DND-41 (cell line): ENCODE measurements at regions not wholly inside any gene's neighbourhood (a gene's known extent, or its start where the extent isn't known, plus 50 kb on each side); places are given as distances from the start of the nearest gene placed in this dataset.

ENCODE experiments used
- ATAC-seq: fragments of 200-7000 bp; cut with Tn5 transposase; 3 replicates; pipeline ENCODE4 v1.9.1; 2021; ENCODE audit warnings: low read depth; ENCODE audit not compliant: insufficient read depth
- DNase-seq: peaks from one replicate; pipeline ENCODE4 v3.0.0-alpha.2; 2020
- H2AFZ ChIP-seq: 2 replicates; pipeline ENCODE4 v1.6.0; 2012; ENCODE audit warnings: low read depth, low read length
- H3K27ac ChIP-seq: 2 replicates; pipeline ENCODE4 v1.5.1; 2012; ENCODE audit warnings: low read length, inconsistent platforms
- H3K27me3 ChIP-seq: fragments of 200-600 bp; sonication (generic); 2 replicates; pipeline ENCODE4 v1.6.0; 2012; ENCODE audit warnings: low read length, mild to moderate bottlenecking, inconsistent platforms; ENCODE audit not compliant: insufficient read depth, poor library complexity
- H3K36me3 ChIP-seq: 2 replicates; pipeline ENCODE4 v1.5.1; 2012; ENCODE audit warnings: low read length, inconsistent platforms; ENCODE audit not compliant: insufficient read depth
- H3K4me1 ChIP-seq: 2 replicates; pipeline ENCODE4 v1.5.1; 2012; ENCODE audit warnings: mild to moderate bottlenecking, low read length; ENCODE audit not compliant: insufficient read depth
- H3K4me2 ChIP-seq: 2 replicates; pipeline ENCODE4 v1.6.0; 2012; ENCODE audit warnings: mild to moderate bottlenecking, moderate library complexity, low read length, inconsistent platforms; ENCODE audit not compliant: insufficient read depth
- H3K4me3 ChIP-seq, 2 experiments: fragments of 200-600 bp in 1 of 2; shearing (Covaris generic) in 1 of 2; 2 replicates each; pipeline ENCODE4 v1.5.1; 2012 to 2016; ENCODE audit warnings: inconsistent platforms in 2 of 2, low read length in 2 of 2, mild to moderate bottlenecking in 2 of 2, low read depth in 1 of 2, moderate library complexity in 1 of 2
- H3K79me2 ChIP-seq: 2 replicates; pipeline ENCODE4 v1.6.0; 2012; ENCODE audit warnings: low read length, inconsistent platforms; ENCODE audit not compliant: insufficient read depth
- H3K9ac ChIP-seq: 2 replicates; pipeline ENCODE4 v1.6.0; 2012; ENCODE audit warnings: low read depth, mild to moderate bottlenecking, inconsistent platforms, low read length, moderate library complexity
- H3K9me3 ChIP-seq: 2 replicates; pipeline ENCODE4 v1.5.1; 2012; ENCODE audit warnings: low read length, moderate library complexity, mild to moderate bottlenecking, inconsistent platforms; ENCODE audit not compliant: insufficient read depth, severe bottlenecking
- H4K20me1 ChIP-seq: 2 replicates; pipeline ENCODE4 v1.6.0; 2012; ENCODE audit warnings: low read length; ENCODE audit not compliant: insufficient read depth
- EZH2 ChIP-seq: IDR thresholded peaks from 3 replicates; pipeline ENCODE4 v1.6.1; 2012; ENCODE audit warnings: borderline replicate concordance, low read depth, mild to moderate bottlenecking, moderate library complexity, low read length, inconsistent platforms; ENCODE audit not compliant: severe bottlenecking
- TF ChIP-seq, protein P1 (sequence below): IDR thresholded peaks from 2 replicates; pipeline ENCODE4 v1.5.1; 2012; ENCODE audit warnings: borderline replicate concordance, low read length, moderate library complexity, mild to moderate bottlenecking; ENCODE audit not compliant: poor library complexity, severe bottlenecking; ENCODE audit errors: extremely low read depth

DNA sequence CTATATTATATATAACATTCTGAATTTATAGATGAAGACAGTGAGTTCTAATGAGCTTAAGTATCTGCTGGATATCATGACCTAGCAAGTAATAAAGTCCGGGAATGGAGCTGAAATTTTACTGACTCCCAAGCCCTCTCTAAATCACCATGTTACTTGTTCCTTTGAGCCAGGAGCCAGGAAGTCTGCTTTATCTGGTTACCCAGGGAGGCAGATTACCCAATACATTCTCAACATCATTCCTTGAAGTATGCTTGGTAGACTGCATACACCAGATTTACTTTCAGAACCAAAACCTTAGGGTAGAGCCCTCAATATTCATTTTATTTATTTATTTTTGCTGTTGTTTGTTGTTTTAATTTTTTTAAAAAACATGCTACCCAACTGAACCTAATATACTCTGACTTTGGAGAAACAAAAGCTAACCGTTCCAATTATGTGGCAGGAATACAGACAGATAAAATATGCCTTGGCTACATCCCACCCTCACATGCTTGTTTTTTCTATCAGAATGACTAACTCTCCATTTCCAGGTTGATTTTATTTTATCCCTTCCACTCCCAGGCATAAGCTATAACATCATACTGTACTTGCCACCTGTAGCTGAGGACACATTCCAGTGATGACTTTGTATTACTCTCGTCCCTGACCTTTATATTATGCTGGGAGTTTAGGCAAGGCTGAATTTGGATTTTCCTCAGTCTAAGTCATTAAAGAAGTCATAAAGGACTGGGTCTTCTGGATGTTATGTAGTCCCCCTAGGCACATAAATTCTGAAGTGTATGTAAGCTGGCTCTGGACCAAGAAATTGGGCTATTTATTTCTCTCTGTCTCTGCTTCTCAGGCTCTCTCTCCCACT lies 82.0 kb downstream of the YIPF5 start:
- H3K9ac ChIP-seq = no peak overlapping the region
- H2AFZ ChIP-seq = no peak overlapping the region
- peaks cover 24% of the 10 kb centered on the region for H3K27me3 ChIP-seq
- ATAC-seq (no peak), DNase-seq (no peak)
- no peaks in the 10 kb centered on the region for H3K36me3 ChIP-seq
- H3K4me3 ChIP-seq = no peak overlapping the region
- no peak overlapping the region for H3K27ac ChIP-seq
- no peaks in the 10 kb centered on the region for H4K20me1 ChIP-seq
- H3K4me2 ChIP-seq = no peak overlapping the region
- no peaks in the 10 kb centered on the region for H3K4me1 ChIP-seq
- H3K79me2 ChIP-seq = no peaks in the 10 kb centered on the region
- TF ChIP-seq, protein P1, sequence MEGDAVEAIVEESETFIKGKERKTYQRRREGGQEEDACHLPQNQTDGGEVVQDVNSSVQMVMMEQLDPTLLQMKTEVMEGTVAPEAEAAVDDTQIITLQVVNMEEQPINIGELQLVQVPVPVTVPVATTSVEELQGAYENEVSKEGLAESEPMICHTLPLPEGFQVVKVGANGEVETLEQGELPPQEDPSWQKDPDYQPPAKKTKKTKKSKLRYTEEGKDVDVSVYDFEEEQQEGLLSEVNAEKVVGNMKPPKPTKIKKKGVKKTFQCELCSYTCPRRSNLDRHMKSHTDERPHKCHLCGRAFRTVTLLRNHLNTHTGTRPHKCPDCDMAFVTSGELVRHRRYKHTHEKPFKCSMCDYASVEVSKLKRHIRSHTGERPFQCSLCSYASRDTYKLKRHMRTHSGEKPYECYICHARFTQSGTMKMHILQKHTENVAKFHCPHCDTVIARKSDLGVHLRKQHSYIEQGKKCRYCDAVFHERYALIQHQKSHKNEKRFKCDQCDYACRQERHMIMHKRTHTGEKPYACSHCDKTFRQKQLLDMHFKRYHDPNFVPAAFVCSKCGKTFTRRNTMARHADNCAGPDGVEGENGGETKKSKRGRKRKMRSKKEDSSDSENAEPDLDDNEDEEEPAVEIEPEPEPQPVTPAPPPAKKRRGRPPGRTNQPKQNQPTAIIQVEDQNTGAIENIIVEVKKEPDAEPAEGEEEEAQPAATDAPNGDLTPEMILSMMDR = no peak
- TF ChIP-seq EZH2 = no peak
- no peaks in the 10 kb centered on the region for H3K9me3 ChIP-seq

DNA sequence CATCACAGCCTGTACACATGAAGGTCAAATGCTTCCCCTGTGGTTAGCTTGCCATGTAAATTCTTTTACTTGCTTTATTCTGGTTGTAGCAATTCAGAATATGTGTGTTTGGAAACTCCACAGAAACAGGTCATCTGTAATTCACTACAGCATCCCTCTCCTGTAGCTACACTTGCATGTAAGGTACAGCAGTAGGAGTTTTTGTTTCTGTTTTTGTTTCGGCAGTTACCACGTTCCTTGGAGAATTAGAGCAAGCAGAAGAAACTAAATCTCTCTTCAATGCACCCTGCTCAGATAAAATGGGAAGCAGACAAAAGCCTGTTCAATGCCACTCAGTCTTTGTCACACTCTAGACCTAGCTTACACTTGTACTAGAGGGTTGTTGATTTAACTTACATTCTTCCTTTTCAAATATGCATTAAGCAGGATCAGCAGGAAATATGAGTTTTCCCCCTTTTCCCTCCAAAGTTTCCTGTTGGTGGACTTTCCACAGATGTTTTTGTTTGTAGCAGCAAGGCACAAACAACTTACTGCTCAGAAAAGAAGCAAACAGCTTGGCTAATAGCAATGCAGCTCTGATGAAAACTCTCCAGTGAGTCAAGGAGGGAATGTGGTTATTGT lies 80.9 kb downstream of the YIPF5 start:
- Histone ChIP-seq H3K27me3 (peaks cover 19% of the 10 kb centered on the region), H3K4me2 (no peak overlapping the region), H3K9ac (no peak overlapping the region), H3K27ac (no peak overlapping the region), H3K4me1 (0 out of 2 replicates have a peak, but pooled peaks cover 2% of the 10 kb centered on the region), H3K9me3 (no peaks in the 10 kb centered on the region), H3K4me3 (no peak overlapping the region), H2AFZ (no peak overlapping the region), H3K79me2 (no peaks in the 10 kb centered on the region), H4K20me1 (no peaks in the 10 kb centered on the region), H3K36me3 (no peaks in the 10 kb centered on the region)
- TF ChIP-seq, protein P1 = no peak
- TF ChIP-seq EZH2 = no peak
- no peak for ATAC-seq
- DNase-seq = no peak

DNA sequence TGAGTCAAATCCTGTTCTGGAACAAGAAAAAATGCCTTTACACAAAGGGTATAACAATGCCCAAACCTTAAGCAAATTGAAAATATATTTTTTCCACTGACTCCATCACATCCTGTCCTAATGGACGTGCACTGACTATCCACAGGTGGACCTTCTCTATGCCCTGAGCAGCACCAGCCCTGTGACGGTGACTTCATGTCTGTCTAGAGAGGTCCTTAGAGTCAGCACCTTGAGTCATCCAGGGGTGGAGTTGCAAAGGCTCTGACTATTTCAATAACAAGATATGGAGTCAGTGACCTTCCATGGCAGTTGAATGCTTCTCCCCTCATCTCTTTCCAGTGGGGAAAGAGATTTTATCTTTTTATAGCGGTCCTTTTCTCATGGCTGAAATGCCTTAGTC lies 78.0 kb downstream of the YIPF5 start:
- H4K20me1 ChIP-seq = no peaks in the 10 kb centered on the region
- no peak for DNase-seq
- no peaks in the 10 kb centered on the region for H3K79me2 ChIP-seq
- H3K36me3 ChIP-seq = no peaks in the 10 kb centered on the region
- H3K4me3 ChIP-seq = no peak overlapping the region
- ATAC-seq = no peak
- no peak overlapping the region for H3K27ac ChIP-seq
- no peaks in the 10 kb centered on the region for H3K9me3 ChIP-seq
- no peak overlapping the region for H2AFZ ChIP-seq
- 0 out of 2 replicates have a peak, but pooled peaks cover 2% of the 10 kb centered on the region for H3K4me1 ChIP-seq
- H3K9ac ChIP-seq = no peak overlapping the region
- H3K4me2 ChIP-seq = no peak overlapping the region
- no peak for TF ChIP-seq EZH2
- peaks cover 16% of the 10 kb centered on the region for H3K27me3 ChIP-seq

DNA sequence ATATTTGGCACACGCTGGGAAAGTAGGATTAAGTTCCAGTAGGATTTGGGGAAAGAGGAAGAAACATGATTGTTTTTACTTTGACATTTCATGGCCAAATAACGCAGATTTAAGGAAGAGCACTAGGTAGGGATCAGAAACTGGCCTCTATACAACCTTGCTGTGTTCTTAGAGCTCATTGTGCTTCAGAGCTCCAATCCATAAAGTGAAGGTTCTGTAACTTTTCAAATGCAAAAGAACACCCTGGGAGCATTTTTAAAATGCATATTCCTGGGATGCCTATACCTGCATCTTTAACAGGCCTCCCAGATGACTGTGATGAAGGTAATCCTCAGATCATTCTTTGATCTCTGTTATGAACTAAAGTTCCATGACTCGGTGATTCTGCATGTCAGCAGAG lies 77.1 kb downstream of the YIPF5 start:
- H3K4me3 ChIP-seq = no peak overlapping the region
- ATAC-seq = no peak
- H3K4me1 ChIP-seq = 0 out of 2 replicates have a peak, but pooled peaks cover 2% of the 10 kb centered on the region
- no peak overlapping the region for H3K27ac ChIP-seq
- no peaks in the 10 kb centered on the region for H4K20me1 ChIP-seq
- no peaks in the 10 kb centered on the region for H3K36me3 ChIP-seq
- no peak for DNase-seq
- H3K4me2 ChIP-seq = no peak overlapping the region
- no peak for TF ChIP-seq EZH2
- TF ChIP-seq, protein P1 = no peak
- H3K27me3 ChIP-seq = peaks cover 16% of the 10 kb centered on the region
- H3K9ac ChIP-seq = no peak overlapping the region
- no peaks in the 10 kb centered on the region for H3K9me3 ChIP-seq
- H2AFZ ChIP-seq = no peak overlapping the region
- no peaks in the 10 kb centered on the region for H3K79me2 ChIP-seq
